T follicular helper cell (primary cell): ENCODE measurements at regions not wholly inside any gene's neighbourhood (a gene's known extent, or its start where the extent isn't known, plus 50 kb on each side); places are given as distances from the start of the nearest gene placed in this dataset.

Experiments used
- DNase-seq: peaks from one replicate; pipeline ENCODE4 v3.0.0-alpha.2; 2020; ENCODE audit warnings: low read depth

GRCh38 chr11:116442238-116442752 lies 330.5 kb downstream of the BUD13 start:
- DNase-seq, result no peak

GRCh38 chr11:116439361-116439677 lies 333.5 kb downstream of the BUD13 start:
- DNase-seq, result no peak

GRCh38 chr11:116438651-116439360 lies 334.0 kb downstream of the BUD13 start:
- DNase-seq, result no peak

- DNase-seq, result no peak
Measured at GRCh38 chr11:116434986-116435385, 337.8 kb downstream of the BUD13 start.

- DNase-seq, result no peak
Measured at GRCh38 chr11:116432301-116432700, 340.5 kb downstream of the BUD13 start.

- no peak for DNase-seq
Measured at GRCh38 chr11:116431842-116432241, 340.9 kb downstream of the BUD13 start.

GRCh38 chr11:116428638-116428975 lies 344.2 kb downstream of the BUD13 start:
- DNase-seq, result no peak

GRCh38 chr11:116427903-116428637 lies 344.7 kb downstream of the BUD13 start:
- no peak for DNase-seq

- no peak for DNase-seq
Measured at GRCh38 chr11:116427337-116427902, 345.4 kb downstream of the BUD13 start.

GRCh38 chr11:116426761-116427160 lies 346.0 kb downstream of the BUD13 start:
- no peak for DNase-seq

- no peak for DNase-seq
Measured at GRCh38 chr11:116424615-116425261, 348.0 kb downstream of the BUD13 start.

- no peak for DNase-seq
Measured at GRCh38 chr11:116422956-116423600, 349.7 kb downstream of the BUD13 start.

- no peak for DNase-seq
Measured at GRCh38 chr11:116422556-116422955, 350.2 kb downstream of the BUD13 start.

- no peak for DNase-seq
Measured at GRCh38 chr11:116421529-116422185, 351.1 kb downstream of the BUD13 start.

GRCh38 chr11:116420770-116421528 lies 351.8 kb downstream of the BUD13 start:
- no peak for DNase-seq

- no peak for DNase-seq
Measured at GRCh38 chr11:116420030-116420429, 352.8 kb downstream of the BUD13 start.

- DNase-seq, result no peak
Measured at GRCh38 chr11:116418388-116419041, 354.3 kb downstream of the BUD13 start.

GRCh38 chr11:116416852-116417251 lies 355.9 kb downstream of the BUD13 start:
- no peak for DNase-seq

GRCh38 chr11:116415095-116415494 lies 357.7 kb downstream of the BUD13 start:
- DNase-seq, result no peak

- no peak for DNase-seq
Measured at GRCh38 chr11:116414357-116414880, 358.4 kb downstream of the BUD13 start.
